Choroid plexus epithelial cell (primary cell): ENCODE measurements at regions not wholly inside any gene's neighbourhood (a gene's known extent, or its start where the extent isn't known, plus 50 kb on each side); places are given as distances from the start of the nearest gene placed in this dataset.

Experiments used
- DNase-seq: peaks from one replicate; pipeline ENCODE4 v3.0.0-alpha.2; 2010; ENCODE audit warnings: low read depth
- H3K4me3 ChIP-seq: 2 replicates; pipeline ENCODE4 v1.5.1; 2011; ENCODE audit warnings: low read depth, mild to moderate bottlenecking, control low read depth, low read length, moderate library complexity
- TF ChIP-seq, protein P1 (sequence below): conservative IDR thresholded peaks from 2 replicates; pipeline ENCODE4 v1.5.1; 2011; ENCODE audit warnings: low read depth, mild to moderate bottlenecking, control low read depth, inconsistent platforms, low read length, moderate library complexity

GRCh38 chr10:78599122-78599853 is 469.5 kb upstream of the ZMIZ1 start:
- TF ChIP-seq, protein P1, sequence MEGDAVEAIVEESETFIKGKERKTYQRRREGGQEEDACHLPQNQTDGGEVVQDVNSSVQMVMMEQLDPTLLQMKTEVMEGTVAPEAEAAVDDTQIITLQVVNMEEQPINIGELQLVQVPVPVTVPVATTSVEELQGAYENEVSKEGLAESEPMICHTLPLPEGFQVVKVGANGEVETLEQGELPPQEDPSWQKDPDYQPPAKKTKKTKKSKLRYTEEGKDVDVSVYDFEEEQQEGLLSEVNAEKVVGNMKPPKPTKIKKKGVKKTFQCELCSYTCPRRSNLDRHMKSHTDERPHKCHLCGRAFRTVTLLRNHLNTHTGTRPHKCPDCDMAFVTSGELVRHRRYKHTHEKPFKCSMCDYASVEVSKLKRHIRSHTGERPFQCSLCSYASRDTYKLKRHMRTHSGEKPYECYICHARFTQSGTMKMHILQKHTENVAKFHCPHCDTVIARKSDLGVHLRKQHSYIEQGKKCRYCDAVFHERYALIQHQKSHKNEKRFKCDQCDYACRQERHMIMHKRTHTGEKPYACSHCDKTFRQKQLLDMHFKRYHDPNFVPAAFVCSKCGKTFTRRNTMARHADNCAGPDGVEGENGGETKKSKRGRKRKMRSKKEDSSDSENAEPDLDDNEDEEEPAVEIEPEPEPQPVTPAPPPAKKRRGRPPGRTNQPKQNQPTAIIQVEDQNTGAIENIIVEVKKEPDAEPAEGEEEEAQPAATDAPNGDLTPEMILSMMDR, result no peak
- no peak for DNase-seq
- no peak overlapping the region for H3K4me3 ChIP-seq

DNA sequence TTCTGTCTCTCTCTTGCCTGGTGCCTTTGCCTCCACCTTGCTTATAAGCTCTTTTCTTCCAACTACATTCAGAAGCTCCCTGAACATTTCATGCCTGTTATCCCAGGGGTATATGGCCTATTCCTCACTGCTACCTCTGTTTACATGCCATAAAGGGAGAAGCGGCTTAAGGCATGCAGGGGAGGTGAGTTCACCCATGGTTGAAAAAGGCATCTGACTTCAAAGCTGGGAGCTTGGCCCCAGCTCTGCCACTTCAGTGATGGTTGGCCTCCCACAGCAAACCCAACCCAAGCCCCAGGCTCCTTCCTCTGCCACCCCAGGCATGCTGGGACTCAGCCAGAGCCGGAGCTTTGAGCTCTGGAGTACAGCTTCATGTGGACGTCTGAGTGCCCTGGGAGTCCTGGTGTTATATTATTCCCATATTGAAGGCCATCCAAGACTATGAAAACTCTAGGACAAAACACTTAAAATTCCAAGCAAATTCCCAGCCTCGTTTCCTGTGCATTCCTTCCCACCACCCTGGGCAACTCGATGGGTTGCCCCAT is 468.6 kb upstream of the ZMIZ1 start:
- DNase-seq, result no peak
- no peak overlapping the region for H3K4me3 ChIP-seq
- TF ChIP-seq, protein P1, result no peak

- TF ChIP-seq, protein P1, result no peak
- no peak overlapping the region for H3K4me3 ChIP-seq
- DNase-seq, result peak; percentile 42
Observed at GRCh38 chr10:78600740-78601139, 468.0 kb upstream of the ZMIZ1 start.

DNA sequence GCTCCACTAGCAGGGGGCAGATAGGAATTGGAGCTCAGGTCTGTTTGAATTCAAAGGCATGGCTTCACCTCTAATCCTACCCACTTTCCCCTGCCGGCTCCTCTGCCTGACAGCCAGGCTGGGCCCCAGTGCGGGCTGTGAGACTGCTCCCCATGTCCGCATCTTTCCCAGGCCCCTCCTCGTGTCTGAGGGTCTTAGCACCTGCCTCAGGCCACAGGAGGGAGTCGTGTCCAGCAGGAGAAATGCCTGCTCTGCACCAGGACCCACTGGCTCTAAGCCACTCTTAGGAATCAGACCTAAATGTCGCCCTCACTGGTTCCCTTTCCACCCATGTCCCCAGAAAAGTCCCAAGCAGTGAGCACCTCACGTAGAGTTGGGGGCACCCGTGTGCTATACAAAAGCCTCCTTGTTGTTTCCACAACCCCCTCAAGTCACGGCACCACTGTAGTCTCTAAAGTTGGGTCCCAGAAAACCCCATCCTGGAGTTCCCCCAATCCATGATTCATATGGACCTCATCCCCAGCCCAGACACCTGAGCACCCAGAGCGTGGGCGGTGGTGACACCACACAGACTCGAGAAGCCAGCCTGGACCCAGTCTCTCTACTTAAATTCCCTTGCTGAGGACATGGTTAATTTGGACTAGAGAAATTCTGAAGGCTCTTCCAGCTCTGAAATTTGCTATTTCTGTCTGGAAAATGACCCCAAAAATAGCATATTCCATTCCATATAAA is 466.4 kb upstream of the ZMIZ1 start:
- no peak for DNase-seq
- TF ChIP-seq, protein P1, result no peak
- no peak overlapping the region for H3K4me3 ChIP-seq

DNA sequence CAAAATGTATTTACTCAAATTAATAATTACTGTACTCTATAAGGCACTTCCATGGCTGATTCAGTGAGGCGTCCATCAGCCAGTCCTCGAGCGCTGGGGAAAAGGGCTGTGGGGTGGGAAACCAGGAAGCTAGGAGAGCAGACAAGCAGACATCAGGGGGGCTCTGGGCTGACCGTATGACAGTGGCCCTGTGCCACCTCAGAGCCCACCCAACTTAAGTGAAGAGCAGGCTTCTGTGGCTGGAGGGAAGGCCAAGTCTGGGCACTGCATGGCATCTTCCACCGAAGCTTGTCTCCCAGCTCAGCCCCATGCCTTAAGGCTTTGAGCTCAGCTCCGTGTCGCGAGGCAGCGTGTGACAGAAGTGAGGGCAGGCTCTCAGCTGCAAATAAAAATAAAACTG is 464.5 kb upstream of the ZMIZ1 start:
- TF ChIP-seq, protein P1, result no peak
- no peak for DNase-seq

GRCh38 chr10:78604721-78605120 is 464.0 kb upstream of the ZMIZ1 start:
- TF ChIP-seq, protein P1, result no peak
- DNase-seq, result no peak
- no peak overlapping the region for H3K4me3 ChIP-seq

More for the DNA sequence above, 464.5 kb upstream of the ZMIZ1 start:
- no peak overlapping the region for H3K4me3 ChIP-seq
